ENCODE measurements at regions not wholly inside any gene's neighbourhood (a gene's known extent, or its start where the extent isn't known, plus 50 kb on each side); places are given as distances from the start of the nearest gene placed in this dataset.

DNA sequence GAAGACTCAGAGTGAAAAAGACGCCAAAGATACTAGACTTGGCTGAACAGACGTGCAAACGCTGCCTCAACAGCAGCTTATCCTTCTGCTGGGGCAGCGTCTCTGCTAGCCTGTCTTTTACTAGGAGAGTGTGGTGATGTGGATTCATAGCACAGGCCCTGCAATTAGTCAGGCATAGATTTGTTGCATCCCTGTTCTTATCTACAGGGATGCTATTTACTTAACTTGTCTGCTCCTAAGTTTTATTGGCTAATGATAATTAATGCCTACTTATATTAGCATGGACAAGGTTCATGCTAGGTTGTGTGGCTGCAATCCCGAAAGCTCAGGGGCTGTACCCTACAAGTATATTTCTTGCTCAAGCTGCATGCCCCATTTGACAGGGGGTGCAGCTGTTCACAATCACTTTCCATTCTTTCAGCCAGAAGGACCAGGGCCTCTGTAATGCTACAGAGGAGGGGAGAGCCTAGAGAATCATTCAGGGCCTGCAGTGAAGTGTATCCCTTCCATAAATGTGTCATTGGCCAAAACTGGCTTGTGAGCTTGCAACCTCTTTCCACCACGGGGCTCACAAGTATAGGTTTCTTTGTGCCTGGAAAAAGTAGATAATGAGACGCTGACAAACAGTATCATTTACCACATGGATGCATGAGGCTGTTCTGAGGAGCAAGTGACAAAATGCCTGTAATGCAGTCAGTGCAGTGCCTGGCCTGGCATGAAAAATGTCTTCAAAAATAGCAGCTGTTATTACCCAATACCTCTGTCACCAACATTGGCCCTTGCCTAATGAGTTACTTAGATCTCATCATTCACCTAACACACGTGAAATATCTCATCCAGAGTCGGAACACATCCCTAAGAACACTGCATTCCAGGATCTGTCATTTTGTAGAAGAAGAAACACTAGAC, 685.8 kb upstream of the API5 start:
- DNase-seq = no peak

GRCh38 chr11:42631220-42631843, 680.5 kb upstream of the API5 start:
- no peak for DNase-seq

DNA sequence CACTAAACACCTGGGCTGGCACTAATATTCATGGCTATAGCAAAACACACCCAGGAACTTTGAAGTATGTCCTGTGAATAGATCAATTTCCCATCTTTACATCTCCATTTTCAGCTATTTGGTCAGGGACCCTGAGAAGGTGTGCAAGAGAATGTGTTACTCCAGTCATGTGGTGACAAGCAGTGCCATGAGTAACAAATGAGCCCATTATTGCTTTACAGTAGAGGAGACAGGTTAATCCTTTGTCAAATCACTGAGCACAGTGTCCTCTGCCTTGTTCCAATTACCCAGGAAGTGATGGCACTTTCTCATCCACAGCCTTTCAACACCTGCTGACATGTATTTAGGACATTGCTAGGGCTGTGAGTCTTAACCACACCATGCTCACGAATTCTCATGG, 664.8 kb upstream of the API5 start:
- DNase-seq = no peak

DNA sequence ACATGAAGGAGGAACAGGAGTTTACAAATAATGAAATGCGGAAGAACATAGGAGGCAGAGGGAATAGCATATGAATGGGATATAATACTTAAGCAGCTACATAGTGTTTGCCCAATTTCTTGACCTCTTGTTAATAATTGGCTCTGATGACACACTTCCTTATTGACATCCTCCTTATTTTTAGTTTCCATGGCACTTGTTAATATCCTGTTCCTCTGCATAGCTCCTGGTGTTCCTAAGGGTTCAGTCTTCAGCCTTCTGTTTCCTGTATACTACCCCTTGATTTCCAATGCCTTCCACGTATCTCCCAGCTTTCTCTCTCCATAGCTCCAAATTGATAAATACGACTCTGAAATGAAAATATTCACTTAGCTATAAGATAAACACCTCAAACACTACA, 663.8 kb upstream of the API5 start:
- no peak for DNase-seq

GRCh38 chr11:42651621-42652020, 660.2 kb upstream of the API5 start:
- DNase-seq = no peak

GRCh38 chr11:42657169-42657568, 654.6 kb upstream of the API5 start:
- DNase-seq = no peak

DNA sequence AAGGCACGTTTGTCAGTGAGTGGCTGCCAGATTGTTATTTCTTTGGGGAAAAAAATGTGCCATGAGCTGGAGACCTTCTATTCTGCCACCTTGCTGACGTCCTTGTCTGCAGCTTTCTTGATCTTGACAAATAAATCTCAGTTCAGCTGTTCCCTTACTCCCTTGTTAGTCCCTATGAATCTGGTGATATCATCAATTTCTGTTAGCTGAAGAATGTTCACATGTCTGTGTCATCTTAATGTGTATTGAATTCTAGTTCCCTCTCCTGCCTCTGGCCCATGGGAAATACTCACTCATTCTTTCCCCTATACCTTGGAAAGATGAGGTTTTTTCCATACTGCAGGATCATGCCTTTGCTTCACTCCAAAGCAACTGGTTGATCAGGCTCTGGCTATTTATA, 649.9 kb upstream of the API5 start:
- no peak for DNase-seq

GRCh38 chr11:42669248-42669976, 642.4 kb upstream of the API5 start:
- DNase-seq = no peak

DNA sequence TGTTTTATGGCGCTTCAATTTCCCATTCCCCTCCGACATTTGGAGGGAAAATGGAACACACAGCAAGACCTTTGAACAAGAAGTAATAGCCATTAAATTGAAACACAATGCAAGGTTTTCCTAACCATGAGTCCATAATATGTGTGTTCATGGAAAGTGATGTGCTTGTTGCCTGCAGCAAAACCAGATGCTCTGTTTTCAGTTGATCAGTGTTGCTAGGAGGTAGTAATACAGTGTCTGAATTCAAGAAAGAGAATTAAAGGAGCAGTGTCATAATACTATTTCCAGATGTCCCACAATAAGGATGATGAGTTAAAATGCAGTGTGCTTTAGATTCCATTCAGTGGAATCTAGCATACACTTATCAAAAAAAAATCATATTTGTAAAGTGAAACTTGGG, 637.4 kb upstream of the API5 start:
- no peak for DNase-seq

DNA sequence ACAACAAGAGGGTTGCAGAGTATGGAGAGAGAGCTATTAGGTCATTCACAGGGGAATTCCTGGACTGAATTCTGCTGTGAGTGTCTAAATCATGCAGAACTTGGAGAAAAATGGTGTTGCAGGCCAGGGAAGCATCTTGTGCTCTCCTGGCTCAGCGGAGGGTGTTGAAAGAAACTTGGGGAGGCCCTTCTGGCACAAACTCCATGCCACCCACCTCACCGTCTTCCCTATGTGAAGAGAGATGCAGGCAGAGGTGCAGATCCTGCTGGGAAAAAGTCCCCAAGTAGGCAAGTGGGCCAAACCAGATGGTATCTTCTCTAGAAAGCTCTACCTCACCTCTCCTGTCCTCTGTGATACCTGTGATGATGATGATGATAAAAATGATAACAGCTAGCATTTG, 604.3 kb upstream of the API5 start:
- DNase-seq = no peak

GRCh38 chr11:42709216-42709615, 602.6 kb upstream of the API5 start:
- DNase-seq = no peak

- no peak for DNase-seq
Observed at GRCh38 chr11:42713279-42713678, 598.5 kb upstream of the API5 start.

- DNase-seq = no peak
Observed at GRCh38 chr11:42713753-42714152, 598.0 kb upstream of the API5 start.

DNA sequence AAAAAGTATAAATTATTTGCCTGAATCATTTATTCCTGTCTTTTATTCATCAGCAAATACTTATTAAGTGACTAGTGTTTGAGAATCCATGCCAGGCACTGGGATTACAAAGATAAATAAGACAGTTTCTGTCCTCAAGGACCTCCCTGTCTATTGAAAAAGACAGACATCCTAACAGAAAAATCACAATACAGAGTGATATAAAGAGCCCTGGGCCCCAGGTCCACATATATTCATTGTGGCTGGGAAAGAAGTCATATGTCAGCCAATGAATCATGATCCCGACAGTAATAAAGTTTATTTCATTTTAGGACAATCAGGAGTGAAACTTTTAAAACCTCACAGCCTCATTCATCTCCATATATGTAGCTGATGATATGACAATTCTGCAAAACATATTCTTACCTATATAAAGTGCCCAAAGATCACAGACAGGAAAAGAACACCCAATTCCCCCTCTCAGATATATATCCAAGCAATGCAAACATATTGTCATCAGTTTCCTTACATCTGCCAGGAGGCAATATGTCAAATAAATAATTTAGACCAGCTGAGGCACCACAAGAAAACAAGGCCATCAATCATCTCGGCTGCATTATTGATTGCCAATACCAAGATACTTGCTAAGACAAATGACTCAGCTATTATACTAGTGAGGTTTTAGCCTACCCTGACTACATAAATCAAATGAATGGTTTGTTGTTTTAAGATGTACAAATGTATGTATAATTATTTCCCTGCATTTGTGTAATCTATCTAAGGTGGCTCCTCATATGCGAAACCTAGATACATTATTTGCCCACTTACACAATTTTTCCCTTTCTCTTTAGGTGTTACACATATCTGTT, 590.9 kb upstream of the API5 start:
- no peak for DNase-seq

- no peak for DNase-seq
Observed at GRCh38 chr11:42727879-42728278, 583.9 kb upstream of the API5 start.

- DNase-seq = no peak
Observed at GRCh38 chr11:42762348-42762747, 549.4 kb upstream of the API5 start.

- DNase-seq = no peak
Observed at GRCh38 chr11:42764936-42765335, 546.9 kb upstream of the API5 start.

GRCh38 chr11:42768576-42768975, 543.2 kb upstream of the API5 start:
- no peak for DNase-seq

DNA sequence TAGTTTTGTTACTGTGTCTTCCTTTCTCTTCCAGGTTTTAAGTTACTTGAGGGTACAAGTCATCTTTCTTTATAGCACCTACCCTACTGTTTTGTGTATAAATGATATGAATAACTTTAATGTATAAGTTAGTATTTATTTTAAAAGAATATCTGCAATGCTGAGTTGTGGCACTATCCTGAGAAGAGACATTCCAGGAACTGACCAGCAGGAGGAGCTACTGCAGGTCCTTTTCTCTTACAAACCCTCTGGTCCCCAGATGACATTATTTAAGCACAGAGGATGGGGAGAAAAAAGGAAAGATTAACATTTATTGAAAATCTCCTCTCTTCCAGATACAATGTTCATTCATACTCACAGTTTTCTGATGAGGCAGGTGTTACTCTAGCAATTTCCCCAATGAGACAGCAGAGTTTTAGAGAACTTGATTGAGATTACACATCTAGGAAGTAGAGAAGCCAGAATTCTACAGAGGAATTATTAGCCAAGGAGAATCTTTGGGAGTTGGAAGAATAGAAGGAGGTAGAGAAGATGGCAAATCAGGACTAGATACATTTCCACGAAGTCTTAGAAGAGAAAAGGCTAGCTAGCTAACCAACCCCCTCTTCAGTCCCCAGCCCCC, 541.2 kb upstream of the API5 start:
- no peak for DNase-seq

- DNase-seq = no peak
Observed at GRCh38 chr11:42772886-42773285, 538.9 kb upstream of the API5 start.

DNA sequence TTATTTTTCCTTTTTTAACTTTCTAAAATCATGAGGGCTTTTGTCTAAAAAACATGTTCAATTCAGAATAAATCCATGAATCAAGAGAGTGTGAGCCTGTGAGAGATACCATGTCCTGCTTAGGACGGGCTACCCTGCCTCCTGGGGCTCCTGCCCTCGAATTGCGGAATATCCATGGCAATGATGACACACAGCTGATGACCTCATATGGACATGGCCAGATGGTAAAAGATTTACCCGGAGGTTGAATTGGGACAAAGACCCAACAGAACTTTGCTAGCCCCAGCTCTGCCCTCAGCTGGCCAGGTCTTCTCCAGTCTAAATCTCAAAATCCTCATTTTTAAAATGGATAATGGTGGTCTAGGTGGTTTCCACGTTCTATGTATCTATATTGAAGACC, 538.1 kb upstream of the API5 start:
- no peak for DNase-seq

DNA sequence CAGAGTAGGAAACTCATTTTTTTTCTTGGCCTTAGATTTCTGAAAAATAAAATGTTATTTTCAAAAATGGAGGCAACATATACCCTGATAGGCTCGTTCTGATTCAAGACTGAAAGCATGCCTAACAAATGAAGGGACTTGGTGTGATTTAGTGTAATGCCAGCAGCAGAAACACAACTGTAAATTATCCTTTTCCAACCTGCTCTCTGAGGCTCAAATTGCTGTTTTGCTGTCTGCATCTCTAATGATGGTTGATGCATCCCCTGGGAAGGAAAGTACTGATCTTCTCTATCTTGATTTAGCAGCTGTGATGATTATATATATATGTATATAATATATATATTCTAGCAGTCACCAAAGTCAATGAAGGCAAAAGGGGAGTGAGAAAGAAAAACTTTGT, 537.2 kb upstream of the API5 start:
- no peak for DNase-seq

DNA sequence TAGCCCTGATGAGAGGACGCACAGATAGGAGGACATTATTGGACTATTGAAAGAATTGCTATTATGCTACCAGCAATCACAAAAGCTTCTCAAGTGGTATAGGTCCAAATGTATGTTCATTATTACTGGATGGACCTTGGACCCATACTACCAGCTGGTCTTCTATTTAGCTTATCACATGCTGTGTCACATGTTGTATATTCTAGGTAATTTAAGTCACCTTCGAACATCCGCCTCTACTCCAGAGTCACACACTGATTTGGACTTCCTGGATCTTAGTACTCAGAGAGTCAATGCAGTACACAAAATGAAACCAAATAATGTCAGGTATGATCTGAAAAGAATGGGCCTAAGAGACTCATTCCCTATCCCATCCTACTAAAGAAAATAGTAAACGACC, 534.0 kb upstream of the API5 start:
- DNase-seq = no peak
